Right lobe of liver (tissue), 6 donors: ENCODE measurements at regions not wholly inside any gene's neighbourhood (a gene's known extent, or its start where the extent isn't known, plus 50 kb on each side); places are given as distances from the start of the nearest gene placed in this dataset.
"Not testable (repeated sequence)": the region's sequence is repeated elsewhere in the genome, so short reads cannot be mapped to it uniquely, and the experiment has no call there.

Source experiments
- ATAC-seq, 4 donors: fragments of 200-7000 bp; cut with Tn5 transposase; one replicate each; pipeline ENCODE4 v1.9.1; 2020; ENCODE audit warnings: mild to moderate bottlenecking in 4 of 4, moderate library complexity in 4 of 4
- DNase-seq, 3 donors: peaks; one replicate each; pipeline ENCODE4 v3.0.0-alpha.2; 2020
- H3K27ac ChIP-seq, 3 donors: fragments of 200-600 bp; one replicate each; pipeline ENCODE4 v1.8.0; 2022
- H3K27me3 ChIP-seq, 2 donors: fragments of 200-600 bp; one replicate each; pipeline ENCODE4 v1.8.0; 2022
- H3K36me3 ChIP-seq, 4 donors: fragments of 200-600 bp; sonication (generic) in 1 of 4; one replicate each; pipeline versions ENCODE4 v1.5.1 to v1.8.0; 2017 to 2022; ENCODE audit warnings: control low read depth in 1 of 4
- H3K4me1 ChIP-seq, 4 donors: fragments of 200-600 bp; sonication (generic) in 1 of 4; one replicate each; pipeline versions ENCODE4 v1.5.1 to v1.8.0; 2017 to 2022; ENCODE audit warnings: control low read depth in 1 of 4
- H3K4me3 ChIP-seq, 3 donors: fragments of 200-600 bp; one replicate each; pipeline ENCODE4 v1.8.0; 2022
- H3K9me3 ChIP-seq, 4 donors: fragments of 200-600 bp; sonication (generic) in 1 of 4; one replicate each; pipeline versions ENCODE4 v1.5.1 to v1.8.0; 2017 to 2022; ENCODE audit warnings: control low read depth in 1 of 4
- POLR2A ChIP-seq: fragments of 450-650 bp; IDR thresholded peaks from one replicate; pipeline ENCODE4 v1.6.1; 2017; ENCODE audit warnings: antibody characterized with exemption, mild to moderate bottlenecking
- WGBS: methylation state at CpG from one replicate; pipeline ENCODE4 v1.1.6; 2018; ENCODE audit warnings: low coverage, low lambda C conversion rate; ENCODE audit not compliant: insufficient coverage; ENCODE audit errors: missing lambda C conversion rate; 5-methylcytosine and 5-hydroxymethylcytosine counted together
- intact Hi-C, 2 donors: fragments of 100-400 bp; cut with DNase I; formaldehyde crosslinking; loops; one replicate each; pipeline versions ENCODE4 v1.11.2 to v1.14.1; 2022
- TF ChIP-seq, protein P1 (sequence below), 4 donors: fragments of 200-600 bp in 3 of 4; fragments of 450-650 bp in 1 of 4; IDR thresholded peaks; one replicate each; pipeline versions ENCODE4 v1.5.1 to v1.8.0; 2016 to 2022; ENCODE audit warnings: antibody characterized with exemption in 4 of 4, mild to moderate bottlenecking in 2 of 4
- donor health status: DM: no; HTN: yes; CAD: no.
- donor health status: DM: no; HTN: no; CAD: no.
- donor health status: DM: no; HTN: no; CAD: no.
- donor health status: DM: no; HTN: yes; CAD: no.
- donor health status: DM: no; HTN: yes; CAD: no.

DNA sequence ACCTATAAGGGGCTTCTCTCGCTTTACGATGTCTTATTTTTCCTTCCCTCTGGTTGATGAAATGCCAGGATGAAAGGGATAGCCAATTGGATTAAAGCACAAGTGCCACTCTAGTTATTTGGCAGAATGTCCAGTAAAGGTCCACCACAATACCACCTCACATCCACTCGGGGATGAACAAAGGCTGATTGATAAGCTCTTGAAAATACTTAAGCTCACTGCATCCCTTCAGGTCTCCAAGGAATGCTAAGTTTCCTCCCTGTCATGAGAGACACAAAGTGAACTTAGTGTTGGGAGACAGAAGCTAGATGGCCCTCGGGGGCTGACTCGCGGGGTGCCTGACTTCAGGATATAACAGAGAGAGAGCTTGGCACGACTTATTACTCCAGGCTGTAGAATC lies 185.9 kb upstream of the ZNF644 start:
- H3K4me3 ChIP-seq, H3K9me3 ChIP-seq, H3K4me1 ChIP-seq, DNase-seq, H3K36me3 ChIP-seq, ATAC-seq, H3K27me3 ChIP-seq, H3K27ac ChIP-seq, intact Hi-C loops: not testable (repeated sequence)
- WGBS = 72% methylated on average over 4 of the region's 7 CpGs

DNA sequence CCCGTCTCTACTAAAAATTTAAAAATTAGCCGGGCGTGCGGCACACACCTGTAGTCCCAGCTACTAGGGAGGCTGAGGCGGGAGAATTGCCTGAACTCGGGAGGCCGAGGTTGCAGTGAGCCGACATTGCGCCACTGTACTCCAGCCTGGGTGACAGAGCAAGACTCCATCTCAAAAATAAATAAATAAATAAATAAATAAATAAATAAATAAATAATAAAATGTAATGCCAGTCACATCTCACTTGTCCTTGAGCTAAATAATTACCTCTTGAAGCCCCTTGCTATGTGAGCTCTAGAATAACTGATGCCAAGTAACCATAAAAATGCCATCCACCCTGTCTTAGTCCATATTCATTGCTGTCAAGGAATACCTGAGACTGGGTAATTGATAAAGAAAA lies 182.3 kb upstream of the ZNF644 start:
- H3K4me3 ChIP-seq, H3K27ac ChIP-seq, ATAC-seq, H3K9me3 ChIP-seq, H3K36me3 ChIP-seq, H3K4me1 ChIP-seq, H3K27me3 ChIP-seq, intact Hi-C loops, DNase-seq: not testable (repeated sequence)
- 96% methylated on average over 8 of the region's 9 CpGs for WGBS

DNA sequence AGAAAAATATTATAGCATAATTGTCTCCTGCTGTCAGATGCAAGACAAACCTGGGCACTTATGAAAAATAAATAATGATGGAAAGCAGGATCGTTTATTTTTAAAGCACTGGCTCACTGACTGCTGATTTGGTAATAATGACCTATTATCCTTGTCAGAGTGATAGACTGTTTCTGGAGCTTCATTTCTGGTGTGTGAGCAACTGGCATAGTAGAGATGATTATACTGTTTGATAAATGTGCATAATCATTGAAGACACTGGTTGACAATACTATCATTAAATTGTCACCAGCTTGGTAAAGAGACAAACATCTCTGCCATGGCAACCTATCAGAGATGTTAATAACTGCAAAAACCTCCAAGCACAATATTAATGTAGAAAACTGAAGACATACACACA lies 179.9 kb upstream of the ZNF644 start:
- H3K9me3 ChIP-seq = no peaks in the 10 kb centered on the region
- no peak overlapping the region for H3K27ac ChIP-seq
- no peaks in the 10 kb centered on the region for H3K36me3 ChIP-seq
- no peak for DNase-seq
- intact Hi-C loops = no loop called here
- TF ChIP-seq POLR2A = no peak
- TF ChIP-seq, protein P1, sequence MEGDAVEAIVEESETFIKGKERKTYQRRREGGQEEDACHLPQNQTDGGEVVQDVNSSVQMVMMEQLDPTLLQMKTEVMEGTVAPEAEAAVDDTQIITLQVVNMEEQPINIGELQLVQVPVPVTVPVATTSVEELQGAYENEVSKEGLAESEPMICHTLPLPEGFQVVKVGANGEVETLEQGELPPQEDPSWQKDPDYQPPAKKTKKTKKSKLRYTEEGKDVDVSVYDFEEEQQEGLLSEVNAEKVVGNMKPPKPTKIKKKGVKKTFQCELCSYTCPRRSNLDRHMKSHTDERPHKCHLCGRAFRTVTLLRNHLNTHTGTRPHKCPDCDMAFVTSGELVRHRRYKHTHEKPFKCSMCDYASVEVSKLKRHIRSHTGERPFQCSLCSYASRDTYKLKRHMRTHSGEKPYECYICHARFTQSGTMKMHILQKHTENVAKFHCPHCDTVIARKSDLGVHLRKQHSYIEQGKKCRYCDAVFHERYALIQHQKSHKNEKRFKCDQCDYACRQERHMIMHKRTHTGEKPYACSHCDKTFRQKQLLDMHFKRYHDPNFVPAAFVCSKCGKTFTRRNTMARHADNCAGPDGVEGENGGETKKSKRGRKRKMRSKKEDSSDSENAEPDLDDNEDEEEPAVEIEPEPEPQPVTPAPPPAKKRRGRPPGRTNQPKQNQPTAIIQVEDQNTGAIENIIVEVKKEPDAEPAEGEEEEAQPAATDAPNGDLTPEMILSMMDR (IDR thresholded peaks at IDR 0.05) = no peak
- WGBS = 57% methylated on average over 1 of the region's 1 CpG
- no peak for ATAC-seq
- H3K4me3 ChIP-seq = no peak overlapping the region
- H3K4me1 ChIP-seq = no peaks in the 10 kb centered on the region
- H3K27me3 ChIP-seq = no peaks in the 10 kb centered on the region

DNA sequence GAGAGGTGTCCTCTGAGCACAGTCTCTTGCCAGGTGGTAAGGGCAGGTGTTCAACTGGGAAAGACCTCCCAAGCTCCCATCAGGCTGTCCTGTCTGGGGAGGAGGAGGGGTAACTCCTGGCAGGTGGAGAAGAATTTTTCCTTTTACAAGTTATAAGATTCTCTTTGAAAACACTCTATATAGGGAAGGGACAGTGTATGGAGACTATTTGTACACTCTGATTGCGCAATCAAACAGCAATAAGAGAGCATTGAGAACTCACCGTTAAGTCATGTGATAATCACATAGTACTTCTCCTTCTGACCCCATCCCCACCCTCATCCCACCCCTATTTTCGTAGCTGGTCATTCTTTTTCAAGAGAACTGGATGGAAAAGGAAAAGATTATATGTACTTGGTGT lies 179.3 kb upstream of the ZNF644 start:
- 42% methylated on average over 3 of the region's 3 CpGs for WGBS

DNA sequence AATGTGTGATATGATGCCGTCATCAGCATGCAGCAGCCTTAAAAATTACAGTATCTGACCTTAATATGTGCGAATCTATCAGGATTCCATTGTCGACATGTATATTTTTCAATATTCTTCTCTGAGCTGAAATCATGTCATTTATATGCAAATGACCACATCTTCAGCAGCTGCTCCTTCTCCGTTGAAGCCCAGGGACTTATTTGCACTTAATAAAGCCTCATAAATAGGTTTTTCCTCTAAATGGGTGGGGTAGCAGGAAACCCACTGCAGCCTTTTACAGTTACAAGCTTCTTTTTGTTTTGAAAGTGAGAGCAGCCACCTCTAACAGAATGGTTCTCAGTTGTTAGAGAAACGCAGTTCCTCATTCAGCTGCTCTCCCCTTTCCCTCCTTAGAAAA lies 178.8 kb upstream of the ZNF644 start:
- Histone ChIP-seq H3K9me3 (no peaks in the 10 kb centered on the region), H3K27ac (no peak overlapping the region), H3K36me3 (no peaks in the 10 kb centered on the region), H3K4me3 (no peak overlapping the region), H3K4me1 (no peaks in the 10 kb centered on the region), H3K27me3 (no peaks in the 10 kb centered on the region)
- DNase-seq (no peak), ATAC-seq (no peak)
- WGBS = 50% methylated on average over 5 of the region's 5 CpGs
- TF ChIP-seq, protein P1 (IDR thresholded peaks at IDR 0.05) = no peak
- no peak for TF ChIP-seq POLR2A
- intact Hi-C loops = no loop called here

More for the DNA sequence above, 179.3 kb upstream of the ZNF644 start:
- Histone ChIP-seq H3K9me3 (no peaks in the 10 kb centered on the region), H3K4me1 (no peaks in the 10 kb centered on the region), H3K27ac (no peak overlapping the region), H3K27me3 (no peaks in the 10 kb centered on the region), H3K36me3 (no peaks in the 10 kb centered on the region), H3K4me3 (no peak overlapping the region)
- TF ChIP-seq, protein P1 (IDR thresholded peaks at IDR 0.05) = no peak
- no peak for TF ChIP-seq POLR2A
- DNase-seq = no peak
- no peak for ATAC-seq
- intact Hi-C loops = no loop called here

DNA sequence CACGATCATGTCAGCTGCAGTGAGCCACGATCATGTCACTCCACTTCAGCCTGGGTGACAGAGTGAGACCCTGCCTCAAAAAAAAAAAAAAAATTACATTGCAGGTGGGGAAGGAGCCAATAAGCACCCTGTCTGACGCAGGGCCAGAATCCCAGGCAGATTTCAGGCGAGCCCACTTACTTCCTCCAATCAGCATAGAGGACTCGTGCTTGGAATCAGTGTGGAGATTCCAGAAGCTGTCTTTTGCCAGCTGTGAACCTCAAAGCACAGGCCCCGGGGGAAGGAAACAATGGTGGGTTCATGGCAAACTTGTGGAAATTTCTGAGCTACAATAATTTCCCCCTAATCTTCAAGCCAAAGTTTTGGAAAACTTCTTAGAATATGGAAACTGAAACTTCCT lies 178.2 kb upstream of the ZNF644 start:
- Histone ChIP-seq H3K4me3 (no peak overlapping the region), H3K36me3 (no peaks in the 10 kb centered on the region), H3K9me3 (no peaks in the 10 kb centered on the region), H3K27me3 (no peaks in the 10 kb centered on the region), H3K4me1 (no peaks in the 10 kb centered on the region), H3K27ac (no peak overlapping the region)
- 38% methylated on average over 5 of the region's 6 CpGs for WGBS
- TF ChIP-seq, protein P1 (IDR thresholded peaks at IDR 0.05) = no peak
- no peak for TF ChIP-seq POLR2A
- intact Hi-C loops = no loop called here
- ATAC-seq (no peak), DNase-seq (no peak)
